HEK293T (cell line): ENCODE measurements at regions not wholly inside any gene's neighbourhood (a gene's known extent, or its start where the extent isn't known, plus 50 kb on each side); places are given as distances from the start of the nearest gene placed in this dataset.

ENCODE experiments used
- CTCF ChIA-PET: fragments of 350-600 bp; formaldehyde crosslinking; extraction: SDS; loops from one replicate; lab custom pipeline; 2021; ENCODE audit warnings: antibody characterized with exemption, inconsistent platforms; lab: Yijun Ruan, JAX
- POLR2A ChIA-PET: fragments of 350-600 bp; formaldehyde crosslinking; extraction: SDS; loops from one replicate; lab custom pipeline; 2020; ENCODE audit warnings: antibody characterized with exemption, inconsistent platforms; lab: Yijun Ruan, JAX
- DNase-seq: peaks from one replicate; pipeline ENCODE4 v3.0.0; 2012; ENCODE audit warnings: mixed read lengths; ENCODE audit errors: extremely low spot score
- ARNT ChIP-seq: fragments of 450-650 bp; IDR thresholded peaks from 2 replicates; pipeline ENCODE4 v1.6.1; 2017; ENCODE audit warnings: mild to moderate bottlenecking
- BHLHE40 ChIP-seq: fragments of 450-650 bp; IDR thresholded peaks from 2 replicates; pipeline ENCODE4 v1.6.1; 2016; ENCODE audit warnings: mild to moderate bottlenecking, moderate library complexity, borderline replicate concordance
- CTBP1 ChIP-seq: fragments of 450-650 bp; IDR thresholded peaks from 2 replicates; pipeline ENCODE4 v1.6.1; 2016; ENCODE audit warnings: borderline replicate concordance
- ELF4 ChIP-seq: fragments of 450-650 bp; IDR thresholded peaks from 2 replicates; pipeline ENCODE4 v1.6.1; 2017; ENCODE audit warnings: antibody characterized with exemption
- FOXA1 ChIP-seq: fragments of 450-650 bp; IDR thresholded peaks from 2 replicates; pipeline ENCODE4 v1.6.1; 2016; ENCODE audit warnings: mild to moderate bottlenecking
- FOXK2 ChIP-seq: fragments of 450-650 bp; IDR thresholded peaks from 2 replicates; pipeline ENCODE4 v1.6.1; 2016; ENCODE audit warnings: mild to moderate bottlenecking
- FOXM1 ChIP-seq: fragments of 450-650 bp; IDR thresholded peaks from 2 replicates; pipeline ENCODE4 v1.6.1; 2017; ENCODE audit warnings: mild to moderate bottlenecking, borderline replicate concordance
- HDGF ChIP-seq: fragments of 450-650 bp; IDR thresholded peaks from 2 replicates; pipeline ENCODE4 v1.6.1; 2017; ENCODE audit warnings: antibody characterized with exemption, borderline replicate concordance
- L3MBTL2 ChIP-seq: fragments of 450-650 bp; conservative IDR thresholded peaks from 2 replicates; pipeline ENCODE4 v1.6.1; 2016; ENCODE audit warnings: mild to moderate bottlenecking
- LEF1 ChIP-seq: fragments of 450-650 bp; IDR thresholded peaks from 2 replicates; pipeline ENCODE4 v1.6.1; 2017; ENCODE audit warnings: mild to moderate bottlenecking, borderline replicate concordance
- NFRKB ChIP-seq: fragments of 450-650 bp; IDR thresholded peaks from 2 replicates; pipeline ENCODE4 v1.6.1; 2016; ENCODE audit warnings: mild to moderate bottlenecking, moderate library complexity
- SP1 ChIP-seq: fragments of 450-650 bp; IDR thresholded peaks from 2 replicates; pipeline ENCODE4 v1.6.1; 2017
- SUZ12 ChIP-seq: fragments of 450-650 bp; IDR thresholded peaks from 2 replicates; pipeline ENCODE4 v1.6.1; 2016; ENCODE audit warnings: mild to moderate bottlenecking
- TARDBP ChIP-seq: fragments of 450-650 bp; IDR thresholded peaks from 2 replicates; pipeline ENCODE4 v1.6.1; 2016
- ZNF384 ChIP-seq: fragments of 450-650 bp; IDR thresholded peaks from 2 replicates; pipeline ENCODE4 v1.6.1; 2016
- TF ChIP-seq, protein P1 (sequence below): fragments of 450-650 bp; IDR thresholded peaks from 2 replicates; pipeline ENCODE4 v1.6.1; 2016

GRCh38 chr3:43817064-43817463, 126.3 kb downstream of the ABHD5 start:
- TF ChIP-seq NFRKB (no peak), SUZ12 (no peak), SP1 (no peak), FOXM1 (no peak), LEF1 (no peak), FOXK2 (no peak), TARDBP (no peak), HDGF (no peak), FOXA1 (no peak), L3MBTL2 (no peak), ARNT (no peak), ZNF384 (no peak)
- POLR2A ChIA-PET, result no interaction called here
- DNase-seq, result no peak
- CTCF ChIA-PET, result no interaction called here

DNA sequence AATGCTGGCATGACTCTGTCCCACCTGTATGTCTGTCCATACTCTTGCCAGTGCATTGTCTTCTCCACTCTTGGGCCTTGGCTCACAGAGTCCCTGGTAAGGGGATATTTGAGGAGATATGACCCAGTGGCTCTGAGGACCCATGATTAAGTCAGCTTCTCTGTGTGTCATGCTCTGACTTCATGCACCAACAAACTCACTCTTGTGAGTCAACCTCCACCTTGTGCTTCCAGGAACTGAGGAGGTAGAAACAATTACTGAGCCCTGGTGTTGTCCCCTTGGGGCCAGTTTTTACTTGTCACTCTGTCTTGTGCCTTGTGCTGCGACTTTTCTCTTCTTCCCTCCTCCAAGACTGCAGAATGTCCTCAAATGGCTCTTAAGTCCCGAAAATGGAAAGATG, 127.1 kb downstream of the ABHD5 start:
- ChIA-PET CTCF (no interaction called here), POLR2A (no interaction called here)
- no peak for DNase-seq
- TF ChIP-seq NFRKB (no peak), ARNT (no peak), SP1 (no peak), CTBP1 (no peak), LEF1 (no peak), BHLHE40 (no peak), FOXA1 (no peak), L3MBTL2 (no peak), ZNF384 (no peak), FOXK2 (no peak), SUZ12 (no peak), TARDBP (no peak), HDGF (no peak), ELF4 (no peak)
- TF ChIP-seq, protein P1, sequence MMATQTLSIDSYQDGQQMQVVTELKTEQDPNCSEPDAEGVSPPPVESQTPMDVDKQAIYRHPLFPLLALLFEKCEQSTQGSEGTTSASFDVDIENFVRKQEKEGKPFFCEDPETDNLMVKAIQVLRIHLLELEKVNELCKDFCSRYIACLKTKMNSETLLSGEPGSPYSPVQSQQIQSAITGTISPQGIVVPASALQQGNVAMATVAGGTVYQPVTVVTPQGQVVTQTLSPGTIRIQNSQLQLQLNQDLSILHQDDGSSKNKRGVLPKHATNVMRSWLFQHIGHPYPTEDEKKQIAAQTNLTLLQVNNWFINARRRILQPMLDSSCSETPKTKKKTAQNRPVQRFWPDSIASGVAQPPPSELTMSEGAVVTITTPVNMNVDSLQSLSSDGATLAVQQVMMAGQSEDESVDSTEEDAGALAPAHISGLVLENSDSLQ, result no peak

DNA sequence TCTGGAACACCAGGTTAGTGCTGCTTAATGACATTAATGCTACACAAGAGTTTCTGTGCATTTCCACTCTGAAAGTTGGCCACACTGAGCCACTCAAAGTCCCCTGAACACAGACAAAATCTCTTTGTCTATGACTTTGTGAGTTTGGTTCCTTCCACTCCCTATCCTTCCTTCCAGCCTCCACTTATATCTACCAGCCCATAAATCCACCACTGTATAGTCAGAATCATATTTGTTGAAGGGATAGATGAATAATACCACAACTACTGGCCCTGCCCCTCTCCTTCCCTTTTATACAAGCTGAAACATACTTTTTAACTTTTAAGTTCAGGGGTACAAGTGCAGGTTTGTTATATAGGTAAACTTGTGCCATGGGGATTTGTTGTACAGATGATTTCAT, 127.5 kb downstream of the ABHD5 start:
- CTCF ChIA-PET, result no interaction called here
- TF ChIP-seq TARDBP, result no peak
- no peak for TF ChIP-seq SUZ12
- TF ChIP-seq L3MBTL2, result no peak
- no peak for TF ChIP-seq BHLHE40
- no peak for TF ChIP-seq FOXA1
- no peak for TF ChIP-seq HDGF
- TF ChIP-seq LEF1, result no peak
- no peak for TF ChIP-seq FOXM1
- no peak for TF ChIP-seq FOXK2
- TF ChIP-seq CTBP1, result no peak
- no peak for TF ChIP-seq ZNF384
- no peak for TF ChIP-seq ELF4
- TF ChIP-seq, protein P1, result no peak
- TF ChIP-seq NFRKB, result no peak
- TF ChIP-seq SP1, result no peak

DNA sequence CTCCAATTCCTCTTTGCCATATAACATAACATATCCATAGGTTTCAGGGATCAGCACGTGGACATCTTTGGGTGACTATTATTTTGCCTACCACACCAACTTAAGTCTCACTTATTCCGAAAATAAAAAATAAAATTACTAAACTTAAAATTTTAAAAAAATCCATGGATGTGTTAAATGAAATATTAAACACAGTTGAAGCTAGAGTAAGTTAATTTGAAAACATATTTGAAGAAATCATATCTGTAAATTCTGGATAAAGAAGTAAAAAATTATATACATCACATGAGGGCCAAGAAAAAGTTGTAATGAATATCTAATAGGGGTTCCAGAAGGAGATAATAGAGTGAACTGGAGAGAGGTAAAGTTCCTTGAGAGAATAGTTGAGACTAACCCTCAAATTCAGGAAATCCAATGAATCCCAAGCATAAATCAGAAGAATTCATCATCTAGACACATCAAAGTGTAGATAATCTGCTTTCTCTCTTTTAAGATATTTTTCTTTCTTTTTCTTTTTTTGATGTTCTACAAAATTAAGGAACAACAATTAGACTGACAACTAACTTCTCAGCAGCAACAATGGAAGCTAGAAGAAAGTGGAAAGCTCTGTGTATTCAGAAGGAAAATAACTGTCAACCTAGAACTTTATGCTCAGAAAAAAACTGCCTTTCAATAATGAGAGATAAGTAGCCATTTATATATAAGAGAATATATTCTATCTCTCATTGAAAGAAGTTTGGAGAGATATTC, 147.4 kb downstream of the ABHD5 start:
- CTCF ChIA-PET, result no interaction called here

More for the DNA sequence above, 127.5 kb downstream of the ABHD5 start:
- POLR2A ChIA-PET, result no interaction called here
- no peak for DNase-seq

DNA sequence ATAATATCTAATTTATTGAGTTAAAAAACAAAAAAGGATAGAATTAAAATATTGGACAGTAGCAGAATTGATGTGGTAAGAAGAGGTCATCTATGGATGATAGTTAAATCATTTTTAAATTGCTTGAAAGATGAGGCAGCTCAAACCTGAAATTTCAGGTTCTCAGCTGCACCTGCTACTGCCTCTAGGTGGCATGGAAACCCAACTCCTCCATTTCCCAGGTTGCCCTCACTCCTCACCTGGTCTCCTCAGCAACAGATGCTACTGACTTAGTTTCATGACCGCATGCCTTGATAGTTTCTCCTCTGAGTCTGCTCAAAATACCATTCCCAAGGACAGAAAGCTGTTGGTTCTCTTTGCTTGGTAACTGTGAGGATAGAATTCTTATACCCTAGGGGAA, 148.1 kb downstream of the ABHD5 start:
- POLR2A ChIA-PET, result no interaction called here
- CTCF ChIA-PET, result no interaction called here
- TF ChIP-seq TARDBP, result no peak
- TF ChIP-seq HDGF, result no peak
- no peak for TF ChIP-seq BHLHE40
- TF ChIP-seq ZNF384, result no peak
- no peak for TF ChIP-seq CTBP1
- TF ChIP-seq SUZ12, result no peak
- TF ChIP-seq FOXM1, result no peak
- TF ChIP-seq, protein P1, result no peak
- TF ChIP-seq FOXK2, result no peak
- no peak for DNase-seq

More for the DNA sequence above, 147.4 kb downstream of the ABHD5 start:
- TF ChIP-seq, protein P1, result no peak
- TF ChIP-seq SP1, result no peak
- TF ChIP-seq CTBP1, result no peak
- TF ChIP-seq FOXA1, result no peak
- TF ChIP-seq ELF4, result no peak
- TF ChIP-seq BHLHE40, result no peak
- TF ChIP-seq SUZ12, result no peak
- TF ChIP-seq FOXK2, result no peak
- TF ChIP-seq HDGF, result no peak
- no peak for TF ChIP-seq NFRKB
- TF ChIP-seq TARDBP, result no peak
- no peak for TF ChIP-seq ARNT
- TF ChIP-seq L3MBTL2, result no peak
- no peak for TF ChIP-seq FOXM1
- TF ChIP-seq ZNF384, result no peak
- no peak for TF ChIP-seq LEF1
- POLR2A ChIA-PET, result no interaction called here
- no peak for DNase-seq
